ENCODE measurements at regions not wholly inside any gene's neighbourhood (a gene's known extent, or its start where the extent isn't known, plus 50 kb on each side); places are given as distances from the start of the nearest gene placed in this dataset.

GRCh38 chr10:129253161-129253864 lies 213.7 kb upstream of the MGMT start:
- H2AFZ ChIP-seq (ENCODE audit: low read depth, low read length) = no peak overlapping the region
- H3K27me3 ChIP-seq (ENCODE audit: insufficient read depth, low read depth, low read length) = no peaks in the 10 kb centered on the region
- no peaks in the 10 kb centered on the region for H3F3A ChIP-seq (ENCODE audit: insufficient read depth, low read length, poor library complexity, severe bottlenecking)
- H3K4me2 ChIP-seq (ENCODE audit: low read length) = no peak overlapping the region
- no peaks in the 10 kb centered on the region for H3K9me2 ChIP-seq (ENCODE audit: insufficient read depth, low read length)
- no peaks in the 10 kb centered on the region for H3K9me3 ChIP-seq (ENCODE audit: low read length)
- no peaks in the 10 kb centered on the region for H3K79me2 ChIP-seq (replicated peaks; ENCODE audit: insufficient read depth, low read length)
- no peaks in the 10 kb centered on the region for H3K36me3 ChIP-seq (ENCODE audit: insufficient read depth, low read length)
- no peak overlapping the region for H3K27ac ChIP-seq (ENCODE audit: low read length)
- no peaks in the 10 kb centered on the region for H4K20me1 ChIP-seq (ENCODE audit: insufficient read depth)
- H3K4me3 ChIP-seq (ENCODE audit: low read length) = no peak overlapping the region
- no peak for TF ChIP-seq RAD21 (conservative IDR thresholded peaks at IDR 0.05)
- no peak for TF ChIP-seq REST (IDR thresholded peaks at IDR 0.05; ENCODE audit: borderline replicate concordance)
- no peak for TF ChIP-seq TAF1 (IDR thresholded peaks at IDR 0.05; ENCODE audit: low read depth)
- TF ChIP-seq SMC3 (conservative IDR thresholded peaks at IDR 0.05; ENCODE audit: poor library complexity) = no peak
- no peak for TF ChIP-seq MXI1 (conservative IDR thresholded peaks at IDR 0.05; ENCODE audit: poor library complexity, severe bottlenecking)
- TF ChIP-seq EZH2 (IDR thresholded peaks at IDR 0.05; ENCODE audit: borderline replicate concordance, insufficient read depth, low read length, poor library complexity, severe bottlenecking) = no peak
- H3K9ac ChIP-seq (ENCODE audit: low read length) = no peak overlapping the region

- Histone ChIP-seq H4K20me1 (ENCODE audit: insufficient read depth) (no peaks in the 10 kb centered on the region), H3K9ac (ENCODE audit: low read length) (no peak overlapping the region), H2AFZ (ENCODE audit: low read depth, low read length) (no peak overlapping the region), H3K9me3 (ENCODE audit: low read length) (no peaks in the 10 kb centered on the region), H3K9me2 (ENCODE audit: insufficient read depth, low read length) (no peaks in the 10 kb centered on the region), H3K36me3 (ENCODE audit: insufficient read depth, low read length) (no peaks in the 10 kb centered on the region), H3F3A (ENCODE audit: insufficient read depth, low read length, poor library complexity, severe bottlenecking) (no peaks in the 10 kb centered on the region), H3K79me2 (replicated peaks; ENCODE audit: insufficient read depth, low read length) (no peaks in the 10 kb centered on the region), H3K4me3 (ENCODE audit: low read length) (no peak overlapping the region), H3K27me3 (ENCODE audit: insufficient read depth, low read depth, low read length) (no peaks in the 10 kb centered on the region), H3K4me2 (ENCODE audit: low read length) (no peak overlapping the region), H3K27ac (ENCODE audit: low read length) (no peak overlapping the region)
- no peak for TF ChIP-seq CTCF (IDR thresholded peaks at IDR 0.05; ENCODE audit: poor library complexity, severe bottlenecking)
- no peak for TF ChIP-seq EZH2 (IDR thresholded peaks at IDR 0.05; ENCODE audit: borderline replicate concordance, insufficient read depth, low read length, poor library complexity, severe bottlenecking)
- no peak for TF ChIP-seq MXI1 (conservative IDR thresholded peaks at IDR 0.05; ENCODE audit: poor library complexity, severe bottlenecking)
- no peak for TF ChIP-seq RAD21 (conservative IDR thresholded peaks at IDR 0.05)
- no peak for TF ChIP-seq REST (IDR thresholded peaks at IDR 0.05; ENCODE audit: borderline replicate concordance)
- no peak for TF ChIP-seq EP300 (conservative IDR thresholded peaks at IDR 0.05; ENCODE audit: poor library complexity, severe bottlenecking)
- no peak for TF ChIP-seq TAF1 (IDR thresholded peaks at IDR 0.05; ENCODE audit: low read depth)
- no peak for TF ChIP-seq POLR2AphosphoS5 (IDR thresholded peaks at IDR 0.05)
- TF ChIP-seq SMC3 (conservative IDR thresholded peaks at IDR 0.05; ENCODE audit: poor library complexity) = no peak
Observed at GRCh38 chr10:129253865-129254179, 213.2 kb upstream of the MGMT start.
